A673 (cell line): ENCODE measurements at regions not wholly inside any gene's neighbourhood (a gene's known extent, or its start where the extent isn't known, plus 50 kb on each side); places are given as distances from the start of the nearest gene placed in this dataset.

Experiments
- EZH2 ChIP-seq: fragments of 200-600 bp; sonication (generic); IDR thresholded peaks from 2 replicates; pipeline ENCODE4 v1.6.1; 2017; ENCODE audit warnings: borderline replicate concordance, low read depth, mild to moderate bottlenecking, mixed read lengths, antibody characterized with exemption, low read length; ENCODE audit not compliant: poor library complexity, severe bottlenecking
- TF ChIP-seq, protein P1 (sequence below): fragments of 300-800, 200-600 bp; sonication (generic); conservative IDR thresholded peaks from 2 replicates; pipeline ENCODE4 v1.5.1; 2017; ENCODE audit warnings: low read depth, mild to moderate bottlenecking, antibody characterized with exemption, low read length, moderate library complexity, mixed read lengths

GRCh38 chr2:239753401-239753837 is 271.7 kb downstream of the NDUFA10 start:
- TF ChIP-seq, protein P1, sequence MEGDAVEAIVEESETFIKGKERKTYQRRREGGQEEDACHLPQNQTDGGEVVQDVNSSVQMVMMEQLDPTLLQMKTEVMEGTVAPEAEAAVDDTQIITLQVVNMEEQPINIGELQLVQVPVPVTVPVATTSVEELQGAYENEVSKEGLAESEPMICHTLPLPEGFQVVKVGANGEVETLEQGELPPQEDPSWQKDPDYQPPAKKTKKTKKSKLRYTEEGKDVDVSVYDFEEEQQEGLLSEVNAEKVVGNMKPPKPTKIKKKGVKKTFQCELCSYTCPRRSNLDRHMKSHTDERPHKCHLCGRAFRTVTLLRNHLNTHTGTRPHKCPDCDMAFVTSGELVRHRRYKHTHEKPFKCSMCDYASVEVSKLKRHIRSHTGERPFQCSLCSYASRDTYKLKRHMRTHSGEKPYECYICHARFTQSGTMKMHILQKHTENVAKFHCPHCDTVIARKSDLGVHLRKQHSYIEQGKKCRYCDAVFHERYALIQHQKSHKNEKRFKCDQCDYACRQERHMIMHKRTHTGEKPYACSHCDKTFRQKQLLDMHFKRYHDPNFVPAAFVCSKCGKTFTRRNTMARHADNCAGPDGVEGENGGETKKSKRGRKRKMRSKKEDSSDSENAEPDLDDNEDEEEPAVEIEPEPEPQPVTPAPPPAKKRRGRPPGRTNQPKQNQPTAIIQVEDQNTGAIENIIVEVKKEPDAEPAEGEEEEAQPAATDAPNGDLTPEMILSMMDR = no peak
- no peak for TF ChIP-seq EZH2
